Spleen (tissue), 11 donors: ENCODE measurements at regions not wholly inside any gene's neighbourhood (a gene's known extent, or its start where the extent isn't known, plus 50 kb on each side); places are given as distances from the start of the nearest gene placed in this dataset.

Source experiments
- DNase-seq: peaks from one replicate; pipeline ENCODE4 v3.0.0-alpha.2; 2020
- H3K27ac ChIP-seq, 8 donors: fragments of 200-600 bp; sonication (generic) in 7 of 8; 1 replicate in 4 of 8; 2 replicates in 4 of 8; pipeline versions ENCODE4 v1.5.0 to v1.8.0; 2016 to 2021; ENCODE audit warnings: inconsistent platforms in 4 of 8, mild to moderate bottlenecking in 4 of 8, moderate library complexity in 1 of 8
- H3K27me3 ChIP-seq, 7 donors: fragments of 200-600 bp; sonication (generic) in 6 of 7; replicated peaks in 1 of 7; 1 replicate in 4 of 7; 2 replicates in 3 of 7; pipeline versions ENCODE4 v1.5.0 to v1.8.0; 2016 to 2021; ENCODE audit warnings: inconsistent platforms in 3 of 7, mild to moderate bottlenecking in 1 of 7
- H3K36me3 ChIP-seq, 6 donors: fragments of 200-600 bp; sonication (generic) in 5 of 6; 1 replicate in 4 of 6; 2 replicates in 2 of 6; pipeline versions ENCODE4 v1.5.0 to v1.8.0; 2016 to 2021; ENCODE audit warnings: inconsistent platforms in 2 of 6
- H3K4me1 ChIP-seq, 6 donors: fragments of 200-600 bp; sonication (generic) in 5 of 6; 1 replicate in 3 of 6; 2 replicates in 3 of 6; pipeline versions ENCODE4 v1.5.0 to v1.8.0; 2016 to 2021; ENCODE audit warnings: inconsistent platforms in 3 of 6
- H3K4me3 ChIP-seq, 8 donors: fragments of 200-600 bp; sonication (generic) in 7 of 8; 1 replicate in 4 of 8; 2 replicates in 4 of 8; pipeline versions ENCODE4 v1.5.0 to v1.8.0; 2016 to 2021; ENCODE audit warnings: inconsistent platforms in 4 of 8, mild to moderate bottlenecking in 4 of 8, moderate library complexity in 2 of 8
- H3K9me3 ChIP-seq, 8 donors: fragments of 200-600 bp; sonication (generic) in 7 of 8; 1 replicate in 4 of 8; 2 replicates in 4 of 8; pipeline versions ENCODE4 v1.5.0 to v1.8.0; 2016 to 2021; ENCODE audit warnings: inconsistent platforms in 4 of 8
- CTCF ChIP-seq, 11 experiments: fragments of 200-600 bp in 7 of 11; fragments of 450-650 bp in 4 of 11; sonication (generic) in 4 of 11; IDR thresholded peaks in 8 of 11; conservative IDR thresholded peaks in 3 of 11; 1 replicate in 7 of 11; 2 replicates in 4 of 11; pipeline versions ENCODE4 v1.4.0 to v1.8.0; 2016 to 2021; ENCODE audit warnings: antibody characterized with exemption in 11 of 11, inconsistent platforms in 4 of 11, mild to moderate bottlenecking in 1 of 11
- POLR2A ChIP-seq, 3 donors: fragments of 450-650 bp; IDR thresholded peaks; one replicate each; pipeline ENCODE4 v1.5.1; 2017; ENCODE audit warnings: antibody characterized with exemption in 3 of 3, mild to moderate bottlenecking in 1 of 3
- POLR2AphosphoS5 ChIP-seq, 3 donors: sonication (generic); formaldehyde crosslinking; IDR thresholded peaks; one replicate each; pipeline ENCODE4 v1.5.1; 2017; ENCODE audit warnings: antibody characterized with exemption in 3 of 3
- WGBS, 5 donors: extraction: QIAGEN DNeasy Blood & Tissue Kit in 3 of 5; methylation state at CpG; one replicate each; pipeline versions ENCODE4 v1.1.5 to v1.1.7; 2013 to 2018; 5-methylcytosine and 5-hydroxymethylcytosine counted together
- intact Hi-C: fragments of 100-400 bp; cut with DNase I; formaldehyde crosslinking; loops from one replicate; pipeline ENCODE4 v1.15.0; 2023; ENCODE audit warnings: low total_unique reads
- small RNA-seq, 4 donors: library from RNA; depleted of rRNA; stranded (forward); fragments of <200 nt; gene quantifications; one replicate each; pipeline ENCODE3, GENCODE V24; 2016
- donor health status: healthy with polysubstance abuse.
- donor health status: DM: no; HTN: no; CAD: no; lungs with moderate emphysema.
- donor health status: DM: no; HTN: no; CAD: no.
- donor health status: Bipolar disorder and iron deficiency.
- donor health status: healthy.
- donor health status: DM: no; HTN: no; CAD: no.
- donor health status: DM: yes; HTN: yes; CAD: no.

- Histone ChIP-seq H3K4me3 (no peak overlapping the region), H3K9me3 (no peaks in the 10 kb centered on the region), H3K36me3 (no peaks in the 10 kb centered on the region), H3K27ac (no peak overlapping the region), H3K4me1 (peaks cover 0 to 21% (median 6%) of the 10 kb centered on the region in 6 donors), H3K27me3 (no peaks in the 10 kb centered on the region)
- DNase-seq = no peak
- WGBS, 5 donors = 50 to 62% (median 55%) methylated on average over 4 of the region's 4 CpGs
- no peak for TF ChIP-seq POLR2AphosphoS5 (IDR thresholded peaks at IDR 0.05)
- no peak for TF ChIP-seq POLR2A (IDR thresholded peaks at IDR 0.05)
- TF ChIP-seq CTCF (IDR thresholded peaks at IDR 0.05 in 8 of 11, conservative IDR thresholded peaks at IDR 0.05 in 3 of 11) = no peak
- intact Hi-C loops = no loop called here
These were observed 50.5 kb upstream of the MTF2 start for GRCh38 chr1:93028542-93028941.

Small RNA genes lying in the stretch of these regions (small RNA-seq; reads per million reads assigned to genes)
- gene RF00019 = 0 reads per million in 4 donors
- 0 reads per million in 4 donors for gene RN7SKP123
